Astrocyte (in vitro differentiated cells and primary cell): ENCODE measurements at regions not wholly inside any gene's neighbourhood (a gene's known extent, or its start where the extent isn't known, plus 50 kb on each side); places are given as distances from the start of the nearest gene placed in this dataset.

Experiments
- DNase-seq: peaks from one replicate; pipeline ENCODE4 v3.0.0-alpha.2; 2010; ENCODE audit warnings: low read depth
- FAIRE-seq: peaks from 2 replicates; lab custom pipeline; 2011; peaks lifted over from hg19 to GRCh38; lab: Jason Lieb, UNC
- H2AFZ ChIP-seq: 2 replicates; pipeline ENCODE4 v1.6.0; 2012; ENCODE audit warnings: low read depth, low read length, inconsistent platforms
- H3K27ac ChIP-seq: 2 replicates; pipeline ENCODE4 v1.5.1; 2011; ENCODE audit warnings: low read depth, low read length, inconsistent platforms
- H3K27me3 ChIP-seq: 2 replicates; pipeline ENCODE4 v1.6.0; 2011; ENCODE audit warnings: low read length, inconsistent platforms; ENCODE audit not compliant: insufficient read depth
- H3K36me3 ChIP-seq: 2 replicates; pipeline ENCODE4 v1.5.1; 2011; ENCODE audit warnings: low read length, inconsistent platforms; ENCODE audit not compliant: insufficient read depth
- H3K4me1 ChIP-seq: 2 replicates; pipeline ENCODE4 v1.5.1; 2011; ENCODE audit warnings: low read length, inconsistent platforms; ENCODE audit not compliant: insufficient read depth
- H3K4me2 ChIP-seq: 2 replicates; pipeline ENCODE4 v1.6.0; 2012; ENCODE audit warnings: low read length, inconsistent platforms
- H3K4me3 ChIP-seq: 2 replicates; pipeline ENCODE4 v1.5.1; 2011; ENCODE audit warnings: low read depth, mild to moderate bottlenecking, low read length, inconsistent platforms; ENCODE audit not compliant: insufficient read depth
- H3K79me2 ChIP-seq: 2 replicates; pipeline ENCODE4 v1.6.0; 2012; ENCODE audit warnings: mild to moderate bottlenecking, low read length, inconsistent platforms; ENCODE audit not compliant: insufficient read depth
- H3K9ac ChIP-seq: 2 replicates; pipeline ENCODE4 v1.6.0; 2012; ENCODE audit warnings: mild to moderate bottlenecking, low read length, inconsistent platforms
- H3K9me3 ChIP-seq: 2 replicates; pipeline ENCODE4 v1.5.1; 2012; ENCODE audit warnings: low read depth, mild to moderate bottlenecking, low read length, inconsistent platforms; ENCODE audit not compliant: insufficient read depth
- H4K20me1 ChIP-seq: 2 replicates; pipeline ENCODE4 v1.6.0; 2012; ENCODE audit warnings: low read length, inconsistent platforms; ENCODE audit not compliant: insufficient read depth
- H3K27ac Mint-ChIP-seq: one replicate; pipeline ENCODE4 v1.8.0; 2021; ENCODE audit warnings: mild to moderate bottlenecking, mixed read lengths; ENCODE audit not compliant: unreplicated experiment
- H3K27me3 Mint-ChIP-seq: one replicate; pipeline ENCODE4 v1.8.0; 2021; ENCODE audit warnings: low read depth, mixed read lengths; ENCODE audit not compliant: unreplicated experiment
- H3K36me3 Mint-ChIP-seq: one replicate; pipeline ENCODE4 v1.8.0; 2021; ENCODE audit warnings: low read depth, mixed read lengths; ENCODE audit not compliant: unreplicated experiment
- H3K4me1 Mint-ChIP-seq: one replicate; pipeline ENCODE4 v1.8.0; 2021; ENCODE audit warnings: low read depth, mixed read lengths; ENCODE audit not compliant: unreplicated experiment
- H3K4me3 Mint-ChIP-seq: one replicate; pipeline ENCODE4 v1.8.0; 2021; ENCODE audit warnings: mild to moderate bottlenecking, moderate library complexity, mixed read lengths; ENCODE audit not compliant: unreplicated experiment
- H3K9me3 Mint-ChIP-seq: one replicate; pipeline ENCODE4 v1.8.0; 2021; ENCODE audit warnings: mild to moderate bottlenecking, mixed read lengths; ENCODE audit not compliant: unreplicated experiment
- EZH2 ChIP-seq: IDR thresholded peaks from 2 replicates; pipeline ENCODE4 v1.6.1; 2012; ENCODE audit warnings: mild to moderate bottlenecking, low read length, inconsistent platforms; ENCODE audit not compliant: insufficient read depth
- TF ChIP-seq, protein P1 (sequence below): IDR thresholded peaks from 2 replicates; pipeline ENCODE4 v1.5.1; 2011; ENCODE audit warnings: low read depth, mild to moderate bottlenecking, inconsistent platforms, low read length, moderate library complexity; ENCODE audit not compliant: insufficient read depth

DNA sequence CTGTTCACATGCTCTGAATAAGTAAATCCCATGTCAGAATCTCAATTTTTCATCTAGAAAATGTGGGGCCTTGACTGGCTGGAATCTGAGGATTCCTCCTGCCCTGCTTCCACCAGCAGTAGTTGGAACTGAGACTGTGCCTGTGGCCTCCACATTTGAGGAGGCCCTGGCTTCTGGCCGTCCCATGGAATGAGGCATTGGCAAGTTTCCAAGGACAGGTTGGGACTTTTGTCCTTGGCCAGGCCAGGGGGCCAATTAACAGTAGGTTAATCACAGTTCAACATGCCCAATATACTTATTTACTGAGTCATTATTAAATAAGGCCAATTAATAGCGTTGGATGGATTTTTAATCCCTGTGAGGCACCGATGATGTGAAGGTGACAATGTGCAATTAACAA, 50.2 kb upstream of the GABRE start:
- no peaks in the 10 kb centered on the region for H3K36me3 Mint-ChIP-seq

More for the DNA sequence above, 50.2 kb upstream of the GABRE start:
- Histone ChIP-seq H3K4me3 (no peak overlapping the region), H3K79me2 (no peaks in the 10 kb centered on the region), H3K9ac (no peak overlapping the region), H2AFZ (no peak overlapping the region), H3K27me3 (no peaks in the 10 kb centered on the region), H3K4me1 (peaks cover 15% of the 10 kb centered on the region), H3K27ac (no peak overlapping the region), H3K9me3 (no peaks in the 10 kb centered on the region), H3K36me3 (no peaks in the 10 kb centered on the region), H3K4me2 (no peak overlapping the region), H4K20me1 (no peaks in the 10 kb centered on the region)
- FAIRE-seq (no peak), DNase-seq (no peak)
- Mint-ChIP-seq H3K4me1 (peaks cover 1% of the 10 kb centered on the region), H3K9me3 (no peaks in the 10 kb centered on the region), H3K27ac (no peak overlapping the region), H3K27me3 (no peaks in the 10 kb centered on the region), H3K4me3 (no peak overlapping the region)
- TF ChIP-seq EZH2: no peak
- TF ChIP-seq, protein P1, sequence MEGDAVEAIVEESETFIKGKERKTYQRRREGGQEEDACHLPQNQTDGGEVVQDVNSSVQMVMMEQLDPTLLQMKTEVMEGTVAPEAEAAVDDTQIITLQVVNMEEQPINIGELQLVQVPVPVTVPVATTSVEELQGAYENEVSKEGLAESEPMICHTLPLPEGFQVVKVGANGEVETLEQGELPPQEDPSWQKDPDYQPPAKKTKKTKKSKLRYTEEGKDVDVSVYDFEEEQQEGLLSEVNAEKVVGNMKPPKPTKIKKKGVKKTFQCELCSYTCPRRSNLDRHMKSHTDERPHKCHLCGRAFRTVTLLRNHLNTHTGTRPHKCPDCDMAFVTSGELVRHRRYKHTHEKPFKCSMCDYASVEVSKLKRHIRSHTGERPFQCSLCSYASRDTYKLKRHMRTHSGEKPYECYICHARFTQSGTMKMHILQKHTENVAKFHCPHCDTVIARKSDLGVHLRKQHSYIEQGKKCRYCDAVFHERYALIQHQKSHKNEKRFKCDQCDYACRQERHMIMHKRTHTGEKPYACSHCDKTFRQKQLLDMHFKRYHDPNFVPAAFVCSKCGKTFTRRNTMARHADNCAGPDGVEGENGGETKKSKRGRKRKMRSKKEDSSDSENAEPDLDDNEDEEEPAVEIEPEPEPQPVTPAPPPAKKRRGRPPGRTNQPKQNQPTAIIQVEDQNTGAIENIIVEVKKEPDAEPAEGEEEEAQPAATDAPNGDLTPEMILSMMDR: no peak
